ENCODE measurements at regions not wholly inside any gene's neighbourhood (a gene's known extent, or its start where the extent isn't known, plus 50 kb on each side); places are given as distances from the start of the nearest gene placed in this dataset.

- Mint-ChIP-seq H3K4me1 (peaks cover 0 to 4% of the 10 kb centered on the region in 2 donors), H3K27me3 (ENCODE audit: low read depth in 3 of 3) (peaks cover 2 to 8% (median 7%) of the 10 kb centered on the region in 3 donors), H3K9me3 (no peaks in the 10 kb centered on the region), H3K4me3 (peak overlapping the region in 2 of 5 donors; percentile 0 to 58), H3K27ac (peak overlapping the region in 4 of 6 donors; percentile 10 to 57 (median 44)), H3K36me3 (no peaks in the 10 kb centered on the region)
- DNase-seq = peak; percentile 3 to 32 (median 25)
Measured at GRCh38 chr20:24808616-24809015, 140.5 kb upstream of the CST7 start.

- Mint-ChIP-seq H3K4me3 (no peak overlapping the region), H3K4me1 (peaks cover 0 to 4% of the 10 kb centered on the region in 2 donors), H3K27me3 (ENCODE audit: low read depth in 3 of 3) (peaks cover 2 to 8% (median 7%) of the 10 kb centered on the region in 3 donors), H3K36me3 (no peaks in the 10 kb centered on the region), H3K9me3 (no peaks in the 10 kb centered on the region), H3K27ac (no peak overlapping the region)
- no peak for DNase-seq
Measured at GRCh38 chr20:24809606-24810005, 139.5 kb upstream of the CST7 start.

GRCh38 chr20:24810676-24811407 is 138.2 kb upstream of the CST7 start:
- H3K9me3 Mint-ChIP-seq = no peaks in the 10 kb centered on the region
- no peak overlapping the region for H3K4me3 Mint-ChIP-seq
- H3K27me3 Mint-ChIP-seq (ENCODE audit: low read depth in 3 of 3) = peaks cover 2 to 5% (median 5%) of the 10 kb centered on the region in 3 donors
- H3K36me3 Mint-ChIP-seq = no peaks in the 10 kb centered on the region
- no peak overlapping the region for H3K27ac Mint-ChIP-seq
- DNase-seq = no peak
- H3K4me1 Mint-ChIP-seq = peaks cover 0 to 4% of the 10 kb centered on the region in 2 donors

- Mint-ChIP-seq H3K36me3 (no peaks in the 10 kb centered on the region), H3K27me3 (ENCODE audit: low read depth in 3 of 3) (peaks cover 2 to 8% (median 5%) of the 10 kb centered on the region in 3 donors), H3K4me3 (no peak overlapping the region), H3K4me1 (peaks cover 0 to 4% of the 10 kb centered on the region in 2 donors), H3K9me3 (no peaks in the 10 kb centered on the region), H3K27ac (no peak overlapping the region)
- DNase-seq = no peak
Measured at GRCh38 chr20:24812373-24812772, 136.7 kb upstream of the CST7 start.

GRCh38 chr20:24813080-24813479 is 136.0 kb upstream of the CST7 start:
- H3K4me1 Mint-ChIP-seq = peaks cover 0 to 4% of the 10 kb centered on the region in 2 donors
- H3K27ac Mint-ChIP-seq = peak overlapping the region in 1 of 6 donors; percentile 64
- no peak for DNase-seq
- no peaks in the 10 kb centered on the region for H3K9me3 Mint-ChIP-seq
- no peak overlapping the region for H3K4me3 Mint-ChIP-seq
- no peaks in the 10 kb centered on the region for H3K36me3 Mint-ChIP-seq
- H3K27me3 Mint-ChIP-seq (ENCODE audit: low read depth in 3 of 3) = peaks cover 2 to 8% (median 5%) of the 10 kb centered on the region in 3 donors

GRCh38 chr20:24813496-24813895 is 135.6 kb upstream of the CST7 start:
- no peaks in the 10 kb centered on the region for H3K9me3 Mint-ChIP-seq
- H3K36me3 Mint-ChIP-seq = no peaks in the 10 kb centered on the region
- no peak for DNase-seq
- H3K27me3 Mint-ChIP-seq (ENCODE audit: low read depth in 3 of 3) = peaks cover 2 to 8% (median 3%) of the 10 kb centered on the region in 3 donors
- H3K4me3 Mint-ChIP-seq = no peak overlapping the region
- no peak overlapping the region for H3K27ac Mint-ChIP-seq
- H3K4me1 Mint-ChIP-seq = peaks cover 0 to 2% of the 10 kb centered on the region in 2 donors

GRCh38 chr20:24813936-24814335 is 135.1 kb upstream of the CST7 start:
- H3K27me3 Mint-ChIP-seq (ENCODE audit: low read depth in 3 of 3) = peaks cover 0 to 8% (median 0%) of the 10 kb centered on the region in 3 donors
- no peaks in the 10 kb centered on the region for H3K36me3 Mint-ChIP-seq
- no peak overlapping the region for H3K27ac Mint-ChIP-seq
- no peak for DNase-seq
- no peak overlapping the region for H3K4me3 Mint-ChIP-seq
- H3K4me1 Mint-ChIP-seq = no peaks in the 10 kb centered on the region
- no peaks in the 10 kb centered on the region for H3K9me3 Mint-ChIP-seq

GRCh38 chr20:24814556-24815195 is 134.4 kb upstream of the CST7 start:
- Mint-ChIP-seq H3K4me1 (no peaks in the 10 kb centered on the region), H3K27ac (no peak overlapping the region), H3K9me3 (no peaks in the 10 kb centered on the region), H3K36me3 (no peaks in the 10 kb centered on the region), H3K27me3 (ENCODE audit: low read depth in 3 of 3) (peaks cover 0 to 8% (median 0%) of the 10 kb centered on the region in 3 donors), H3K4me3 (no peak overlapping the region)
- no peak for DNase-seq

- DNase-seq = no peak
- no peak overlapping the region for H3K27ac Mint-ChIP-seq
- no peaks in the 10 kb centered on the region for H3K9me3 Mint-ChIP-seq
- H3K27me3 Mint-ChIP-seq (ENCODE audit: low read depth in 3 of 3) = peaks cover 0 to 8% (median 0%) of the 10 kb centered on the region in 3 donors
- no peaks in the 10 kb centered on the region for H3K36me3 Mint-ChIP-seq
- no peaks in the 10 kb centered on the region for H3K4me1 Mint-ChIP-seq
- no peak overlapping the region for H3K4me3 Mint-ChIP-seq
Measured at GRCh38 chr20:24815196-24815815, 133.8 kb upstream of the CST7 start.

GRCh38 chr20:24815931-24816330 is 133.1 kb upstream of the CST7 start:
- Mint-ChIP-seq H3K27me3 (ENCODE audit: low read depth in 3 of 3) (peaks cover 0 to 8% (median 0%) of the 10 kb centered on the region in 3 donors), H3K4me1 (no peaks in the 10 kb centered on the region), H3K36me3 (no peaks in the 10 kb centered on the region), H3K4me3 (no peak overlapping the region), H3K27ac (no peak overlapping the region), H3K9me3 (no peaks in the 10 kb centered on the region)
- DNase-seq = no peak

- no peaks in the 10 kb centered on the region for H3K36me3 Mint-ChIP-seq
- no peaks in the 10 kb centered on the region for H3K4me1 Mint-ChIP-seq
- no peak for DNase-seq
- no peak overlapping the region for H3K27ac Mint-ChIP-seq
- no peak overlapping the region for H3K4me3 Mint-ChIP-seq
- H3K9me3 Mint-ChIP-seq = no peaks in the 10 kb centered on the region
- peaks cover 0 to 8% (median 0%) of the 10 kb centered on the region in 3 donors for H3K27me3 Mint-ChIP-seq (ENCODE audit: low read depth in 3 of 3)
Measured at GRCh38 chr20:24816431-24816830, 132.6 kb upstream of the CST7 start.

- Mint-ChIP-seq H3K4me3 (no peak overlapping the region), H3K27ac (peak overlapping the region in 1 of 6 donors; percentile 0), H3K36me3 (no peaks in the 10 kb centered on the region), H3K27me3 (ENCODE audit: low read depth in 3 of 3) (peaks cover 0 to 8% (median 0%) of the 10 kb centered on the region in 3 donors), H3K4me1 (no peaks in the 10 kb centered on the region), H3K9me3 (no peaks in the 10 kb centered on the region)
- DNase-seq = no peak
Measured at GRCh38 chr20:24816907-24817306, 132.2 kb upstream of the CST7 start.

GRCh38 chr20:24817351-24817750 is 131.7 kb upstream of the CST7 start:
- no peak for DNase-seq
- Mint-ChIP-seq H3K27me3 (ENCODE audit: low read depth in 3 of 3) (peaks cover 0 to 8% (median 1%) of the 10 kb centered on the region in 3 donors), H3K4me1 (no peaks in the 10 kb centered on the region), H3K9me3 (no peaks in the 10 kb centered on the region), H3K4me3 (no peak overlapping the region), H3K27ac (peak overlapping the region in 1 of 6 donors; percentile 13), H3K36me3 (no peaks in the 10 kb centered on the region)

GRCh38 chr20:24818056-24818455 is 131.0 kb upstream of the CST7 start:
- Mint-ChIP-seq H3K4me3 (no peak overlapping the region), H3K36me3 (no peaks in the 10 kb centered on the region), H3K27ac (no peak overlapping the region), H3K9me3 (no peaks in the 10 kb centered on the region), H3K27me3 (ENCODE audit: low read depth in 3 of 3) (peaks cover 0 to 3% (median 1%) of the 10 kb centered on the region in 3 donors), H3K4me1 (no peaks in the 10 kb centered on the region)
- no peak for DNase-seq

Measured in immature natural killer cell (primary cell).